ENCODE measurements at regions not wholly inside any gene's neighbourhood (a gene's known extent, or its start where the extent isn't known, plus 50 kb on each side); places are given as distances from the start of the nearest gene placed in this dataset.

DNA sequence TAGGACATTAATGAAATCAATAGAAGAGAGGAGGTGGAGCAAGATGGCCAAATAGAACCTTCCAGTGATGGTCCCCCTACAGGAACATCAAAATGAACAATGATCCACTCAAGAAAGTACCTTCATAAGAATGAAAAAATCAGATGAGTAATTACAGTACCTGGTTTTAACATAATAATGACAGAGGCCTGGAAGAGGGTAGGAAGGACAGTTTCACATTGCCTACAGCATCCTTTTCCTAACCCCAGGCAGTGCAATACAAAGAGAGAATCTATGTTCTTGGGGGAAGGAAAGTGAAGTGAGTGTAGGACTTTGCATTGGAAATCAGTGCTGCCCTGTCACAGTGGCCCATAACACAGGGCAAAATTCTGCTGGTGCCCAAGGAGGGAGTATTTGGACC, 81.2 kb upstream of the SPTLC1 start:
- Mint-ChIP-seq H3K4me3 (no peak overlapping the region), H3K36me3 (ENCODE audit: low read depth) (peaks cover 2% of the 10 kb centered on the region), H3K4me1 (ENCODE audit: low read depth) (no peaks in the 10 kb centered on the region), H3K27me3 (ENCODE audit: insufficient read depth) (peaks cover 4% of the 10 kb centered on the region), H3K9me3 (peaks cover 9% of the 10 kb centered on the region), H3K27ac (no peak overlapping the region)
- no peak for DNase-seq (ENCODE audit: low spot score)
- intact Hi-C loops (cut with micrococcal nuclease) = no loop called here

DNA sequence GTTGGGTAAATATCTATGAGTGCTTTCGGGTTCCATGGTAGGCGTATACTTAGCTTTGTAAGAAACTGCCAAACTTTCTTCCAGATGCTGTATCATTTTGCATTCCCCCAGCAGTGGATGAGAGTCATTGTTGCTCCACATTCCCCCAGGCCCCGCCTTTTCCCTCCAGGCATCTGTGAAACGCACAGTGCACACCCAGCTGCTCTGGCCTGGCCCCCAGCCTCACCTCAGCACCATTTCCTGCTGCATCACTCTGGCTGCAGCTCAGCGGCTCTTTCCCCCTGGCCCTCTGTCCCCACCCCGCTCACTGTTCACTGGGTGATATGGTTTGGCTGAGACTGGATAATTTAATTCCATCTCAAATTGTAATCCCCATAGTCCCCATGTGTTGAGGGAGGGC, 76.6 kb upstream of the SPTLC1 start:
- intact Hi-C loops (cut with micrococcal nuclease) = no loop called here
- no peak overlapping the region for H3K4me3 Mint-ChIP-seq
- no peaks in the 10 kb centered on the region for H3K27me3 Mint-ChIP-seq (ENCODE audit: insufficient read depth)
- DNase-seq (ENCODE audit: low spot score) = no peak
- H3K27ac Mint-ChIP-seq = no peak overlapping the region
- no peaks in the 10 kb centered on the region for H3K9me3 Mint-ChIP-seq
- H3K36me3 Mint-ChIP-seq (ENCODE audit: low read depth) = no peaks in the 10 kb centered on the region
- H3K4me1 Mint-ChIP-seq (ENCODE audit: low read depth) = no peaks in the 10 kb centered on the region

GRCh38 chr9:92190536-92190790, 75.2 kb upstream of the SPTLC1 start:
- Mint-ChIP-seq H3K27me3 (ENCODE audit: insufficient read depth) (peaks cover 1% of the 10 kb centered on the region), H3K4me3 (no peak overlapping the region), H3K36me3 (ENCODE audit: low read depth) (no peaks in the 10 kb centered on the region), H3K9me3 (no peaks in the 10 kb centered on the region), H3K4me1 (ENCODE audit: low read depth) (no peaks in the 10 kb centered on the region), H3K27ac (no peak overlapping the region)
- intact Hi-C loops (cut with micrococcal nuclease) = no loop called here
- no peak for DNase-seq (ENCODE audit: low spot score)

DNA sequence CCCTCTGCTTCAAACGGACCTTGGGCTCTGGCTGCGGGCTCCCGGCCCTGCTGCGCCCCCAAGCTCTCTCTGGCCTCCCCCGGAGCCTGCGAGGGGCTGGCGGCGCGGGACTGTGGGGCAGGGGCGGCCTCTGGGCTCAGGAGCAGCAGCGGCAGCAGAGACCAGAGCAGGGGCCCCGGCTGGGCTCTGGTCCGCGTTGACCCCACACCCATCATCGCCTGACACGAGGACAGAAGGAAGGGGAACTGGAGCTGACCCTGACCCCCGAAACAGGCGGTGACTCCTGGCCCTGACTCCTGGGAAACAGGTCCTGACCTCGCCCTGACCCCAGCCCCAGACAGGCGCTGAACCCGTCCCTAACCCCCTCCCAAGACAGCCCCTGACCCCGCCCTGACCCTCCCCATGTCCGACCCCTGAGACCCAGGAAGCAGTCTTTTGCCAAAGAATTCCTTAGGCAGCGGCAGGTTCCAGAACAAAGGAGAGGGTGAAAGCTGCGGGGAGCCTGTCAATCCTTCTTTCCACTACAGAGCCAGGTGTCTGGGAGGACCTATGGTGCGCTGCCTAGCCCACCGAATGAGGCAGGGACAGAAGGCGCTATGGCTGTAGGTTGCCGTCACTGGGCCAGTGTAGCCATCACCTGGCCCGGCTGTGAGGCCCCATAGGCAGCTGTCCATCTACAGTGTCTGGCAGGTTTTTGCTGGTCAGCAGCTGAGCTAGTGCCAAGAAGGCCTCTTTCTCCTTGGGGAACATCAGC, 74.7 kb upstream of the SPTLC1 start:
- Mint-ChIP-seq H3K27ac (no peak overlapping the region), H3K27me3 (ENCODE audit: insufficient read depth) (peaks cover 3% of the 10 kb centered on the region), H3K4me3 (no peak overlapping the region), H3K36me3 (ENCODE audit: low read depth) (no peaks in the 10 kb centered on the region), H3K4me1 (ENCODE audit: low read depth) (no peaks in the 10 kb centered on the region), H3K9me3 (no peaks in the 10 kb centered on the region)
- DNase-seq (ENCODE audit: low spot score) = no peak
- intact Hi-C loops (cut with micrococcal nuclease) = no loop called here

DNA sequence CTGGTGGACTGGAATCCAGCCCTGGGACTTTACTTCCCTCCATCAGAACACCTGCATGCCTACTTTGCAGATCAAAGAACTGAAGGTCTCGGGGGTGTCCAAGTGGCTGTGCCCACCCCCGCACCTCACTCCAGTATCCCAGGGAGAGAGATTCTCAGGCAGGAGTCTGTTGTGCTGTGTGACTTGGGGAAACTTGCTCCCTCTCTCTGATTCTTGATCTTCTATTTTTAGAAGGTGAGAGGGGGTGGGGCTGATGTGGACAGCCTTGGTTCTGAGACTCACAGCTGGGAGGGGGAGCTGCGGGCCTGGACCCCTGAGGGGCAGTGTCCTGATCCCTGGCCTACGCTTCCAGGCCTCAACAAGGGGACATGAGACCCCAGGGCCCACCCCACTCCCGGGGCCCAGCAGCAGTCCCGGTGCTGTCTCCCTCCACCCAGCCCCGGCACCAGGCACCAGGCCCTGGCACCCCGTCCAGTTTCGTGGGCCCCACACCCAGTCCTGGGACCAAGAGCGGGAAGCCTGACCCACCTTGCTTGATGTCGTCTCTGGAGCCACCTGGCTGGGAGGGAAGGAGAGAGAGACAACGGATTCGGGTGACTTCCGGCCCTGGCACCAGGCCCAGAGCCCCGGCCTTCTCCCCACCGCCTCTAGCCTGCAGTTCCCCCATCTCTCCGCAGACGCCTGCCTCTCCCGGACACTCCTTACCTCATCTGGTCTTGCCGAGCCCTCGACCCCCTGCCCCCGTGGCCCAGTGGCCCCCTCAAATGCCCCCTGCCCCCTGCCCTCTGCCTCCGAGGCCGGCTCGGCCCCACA, 74.0 kb upstream of the SPTLC1 start:
- H3K36me3 Mint-ChIP-seq (ENCODE audit: low read depth) = no peaks in the 10 kb centered on the region
- H3K4me3 Mint-ChIP-seq = no peak overlapping the region
- intact Hi-C loops (cut with micrococcal nuclease) = no loop called here
- DNase-seq (ENCODE audit: low spot score) = no peak
- H3K27me3 Mint-ChIP-seq (ENCODE audit: insufficient read depth) = peaks cover 3% of the 10 kb centered on the region
- H3K4me1 Mint-ChIP-seq (ENCODE audit: low read depth) = no peaks in the 10 kb centered on the region
- H3K27ac Mint-ChIP-seq = no peak overlapping the region
- H3K9me3 Mint-ChIP-seq = no peaks in the 10 kb centered on the region

DNA sequence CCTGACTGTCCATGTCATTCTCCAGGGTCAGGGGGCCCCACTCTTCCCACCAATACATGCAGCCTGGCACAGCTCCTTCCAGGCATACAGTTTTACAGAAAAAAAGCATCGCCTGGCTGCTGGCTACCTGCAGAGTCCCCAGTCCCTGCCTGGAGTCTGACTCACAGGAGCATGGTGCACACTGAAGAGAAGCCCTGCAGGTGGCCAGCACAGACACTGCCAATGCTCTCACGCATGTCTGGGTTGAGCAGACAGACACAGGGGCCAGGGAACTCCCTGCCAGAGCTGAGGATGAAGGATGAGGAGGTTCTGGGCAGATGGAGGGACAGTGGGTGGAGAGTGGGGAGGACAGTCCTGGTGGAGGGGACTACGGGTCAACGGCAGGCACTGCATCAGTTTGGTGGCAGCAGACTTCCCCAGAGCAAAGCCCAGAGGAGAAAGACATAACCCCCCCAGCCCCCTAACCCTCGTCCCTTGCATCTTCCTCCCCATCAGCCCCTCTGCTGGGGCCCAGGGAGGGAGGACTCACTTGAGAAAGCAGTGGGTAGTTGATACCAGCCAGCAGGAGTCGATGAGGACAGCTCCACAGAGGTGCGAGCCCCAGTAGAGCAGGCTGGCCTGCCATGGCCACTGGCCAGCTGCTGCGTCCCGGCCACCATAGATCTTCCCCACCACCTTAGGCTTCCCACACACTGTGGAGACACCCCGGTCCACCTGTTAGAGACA, 72.9 kb upstream of the SPTLC1 start:
- H3K9me3 Mint-ChIP-seq = no peaks in the 10 kb centered on the region
- H3K27me3 Mint-ChIP-seq (ENCODE audit: insufficient read depth) = peaks cover 3% of the 10 kb centered on the region
- H3K4me1 Mint-ChIP-seq (ENCODE audit: low read depth) = no peaks in the 10 kb centered on the region
- H3K36me3 Mint-ChIP-seq (ENCODE audit: low read depth) = no peaks in the 10 kb centered on the region
- H3K4me3 Mint-ChIP-seq = no peak overlapping the region
- intact Hi-C loops (cut with micrococcal nuclease) = no loop called here
- DNase-seq (ENCODE audit: low spot score) = no peak
- no peak overlapping the region for H3K27ac Mint-ChIP-seq

GRCh38 chr9:92187390-92187789, 72.2 kb upstream of the SPTLC1 start:
- H3K4me1 Mint-ChIP-seq (ENCODE audit: low read depth) = no peaks in the 10 kb centered on the region
- H3K27ac Mint-ChIP-seq = no peak overlapping the region
- no peak overlapping the region for H3K4me3 Mint-ChIP-seq
- no peaks in the 10 kb centered on the region for H3K9me3 Mint-ChIP-seq
- intact Hi-C loops (cut with micrococcal nuclease) = no loop called here
- no peak for DNase-seq (ENCODE audit: low spot score)
- H3K27me3 Mint-ChIP-seq (ENCODE audit: insufficient read depth) = peaks cover 3% of the 10 kb centered on the region
- no peaks in the 10 kb centered on the region for H3K36me3 Mint-ChIP-seq (ENCODE audit: low read depth)

DNA sequence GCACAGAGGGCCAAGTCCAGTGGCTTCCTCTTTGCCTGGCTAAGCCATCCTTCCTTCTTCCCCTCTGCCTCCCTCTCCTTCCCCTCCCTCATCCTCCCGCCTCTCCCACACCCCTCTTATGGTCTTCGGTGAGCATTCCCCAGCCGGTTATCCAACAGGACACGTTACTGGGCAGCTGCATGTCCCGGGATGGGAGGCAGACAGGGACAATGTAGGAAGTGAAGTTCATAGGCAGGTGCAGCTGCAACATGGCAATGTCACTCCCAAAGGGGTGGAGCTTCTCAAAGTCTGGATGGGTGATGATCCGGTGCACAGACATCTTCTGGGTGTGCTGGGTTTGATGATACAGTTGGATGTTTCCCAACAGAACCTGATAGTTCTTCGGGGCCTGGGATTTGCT, 71.4 kb upstream of the SPTLC1 start:
- no peak overlapping the region for H3K4me3 Mint-ChIP-seq
- no peaks in the 10 kb centered on the region for H3K9me3 Mint-ChIP-seq
- no peaks in the 10 kb centered on the region for H3K36me3 Mint-ChIP-seq (ENCODE audit: low read depth)
- no peaks in the 10 kb centered on the region for H3K4me1 Mint-ChIP-seq (ENCODE audit: low read depth)
- intact Hi-C loops (cut with micrococcal nuclease) = no loop called here
- no peak for DNase-seq (ENCODE audit: low spot score)
- no peak overlapping the region for H3K27ac Mint-ChIP-seq
- H3K27me3 Mint-ChIP-seq (ENCODE audit: insufficient read depth) = peaks cover 3% of the 10 kb centered on the region

DNA sequence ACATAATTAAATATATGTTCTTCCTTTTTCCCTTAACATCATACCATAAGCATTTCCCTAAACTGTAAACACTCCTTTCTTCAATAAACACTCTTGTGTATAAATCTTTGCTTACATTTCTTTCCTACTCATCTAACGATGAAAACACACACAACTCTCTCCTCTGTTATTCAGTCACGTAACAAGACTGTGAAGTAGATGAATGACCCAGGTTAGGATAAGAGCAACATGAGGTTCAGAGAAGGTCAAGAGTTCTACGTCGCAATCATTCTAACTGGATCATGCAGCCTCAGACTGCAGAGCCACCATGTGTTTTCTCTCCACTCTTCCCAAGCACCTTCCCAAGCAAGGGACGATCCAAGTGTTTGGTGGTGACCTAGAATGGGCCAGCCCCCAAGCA, 70.5 kb upstream of the SPTLC1 start:
- no peaks in the 10 kb centered on the region for H3K36me3 Mint-ChIP-seq (ENCODE audit: low read depth)
- H3K4me1 Mint-ChIP-seq (ENCODE audit: low read depth) = no peaks in the 10 kb centered on the region
- intact Hi-C loops (cut with micrococcal nuclease) = no loop called here
- no peak overlapping the region for H3K27ac Mint-ChIP-seq
- no peaks in the 10 kb centered on the region for H3K9me3 Mint-ChIP-seq
- DNase-seq (ENCODE audit: low spot score) = no peak
- H3K27me3 Mint-ChIP-seq (ENCODE audit: insufficient read depth) = peaks cover 5% of the 10 kb centered on the region
- no peak overlapping the region for H3K4me3 Mint-ChIP-seq

DNA sequence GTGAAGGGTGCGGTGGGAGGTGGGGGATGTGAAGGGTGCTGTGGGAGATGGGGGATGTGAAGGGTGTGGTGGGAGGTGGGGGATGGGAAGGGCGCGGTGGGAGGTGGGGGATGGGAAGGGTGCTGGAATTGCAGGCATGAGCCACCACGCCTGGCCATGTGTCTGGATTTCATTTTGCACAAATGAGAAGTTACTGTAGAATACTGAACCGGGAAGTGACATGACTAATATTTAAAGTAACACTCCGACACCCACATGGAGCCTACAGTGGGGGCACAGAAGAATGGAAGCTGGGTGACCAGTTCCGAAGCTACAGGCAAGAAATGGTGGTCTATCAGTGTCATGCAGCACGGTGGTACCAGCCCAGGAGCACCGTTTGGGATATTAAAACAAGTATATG, 69.9 kb upstream of the SPTLC1 start:
- no peaks in the 10 kb centered on the region for H3K4me1 Mint-ChIP-seq (ENCODE audit: low read depth)
- H3K4me3 Mint-ChIP-seq = no peak overlapping the region
- intact Hi-C loops (cut with micrococcal nuclease) = no loop called here
- DNase-seq (ENCODE audit: low spot score) = no peak
- H3K9me3 Mint-ChIP-seq = no peaks in the 10 kb centered on the region
- H3K36me3 Mint-ChIP-seq (ENCODE audit: low read depth) = no peaks in the 10 kb centered on the region
- H3K27ac Mint-ChIP-seq = no peak overlapping the region
- peaks cover 5% of the 10 kb centered on the region for H3K27me3 Mint-ChIP-seq (ENCODE audit: insufficient read depth)

- peaks cover 5% of the 10 kb centered on the region for H3K27me3 Mint-ChIP-seq (ENCODE audit: insufficient read depth)
- no peaks in the 10 kb centered on the region for H3K9me3 Mint-ChIP-seq
- DNase-seq (ENCODE audit: low spot score) = no peak
- intact Hi-C loops (cut with micrococcal nuclease) = no loop called here
- H3K4me3 Mint-ChIP-seq = no peak overlapping the region
- H3K27ac Mint-ChIP-seq = no peak overlapping the region
- no peaks in the 10 kb centered on the region for H3K4me1 Mint-ChIP-seq (ENCODE audit: low read depth)
- no peaks in the 10 kb centered on the region for H3K36me3 Mint-ChIP-seq (ENCODE audit: low read depth)
Measured at GRCh38 chr9:92184041-92184564, 68.9 kb upstream of the SPTLC1 start.

GRCh38 chr9:92183449-92183848, 68.2 kb upstream of the SPTLC1 start:
- H3K27me3 Mint-ChIP-seq (ENCODE audit: insufficient read depth) = peaks cover 5% of the 10 kb centered on the region
- no peaks in the 10 kb centered on the region for H3K36me3 Mint-ChIP-seq (ENCODE audit: low read depth)
- no peaks in the 10 kb centered on the region for H3K4me1 Mint-ChIP-seq (ENCODE audit: low read depth)
- H3K4me3 Mint-ChIP-seq = no peak overlapping the region
- intact Hi-C loops (cut with micrococcal nuclease) = no loop called here
- H3K27ac Mint-ChIP-seq = no peak overlapping the region
- DNase-seq (ENCODE audit: low spot score) = no peak
- no peaks in the 10 kb centered on the region for H3K9me3 Mint-ChIP-seq

- Mint-ChIP-seq H3K27me3 (ENCODE audit: insufficient read depth) (peaks cover 3% of the 10 kb centered on the region), H3K36me3 (ENCODE audit: low read depth) (no peaks in the 10 kb centered on the region), H3K27ac (no peak overlapping the region), H3K4me3 (no peak overlapping the region), H3K9me3 (no peaks in the 10 kb centered on the region), H3K4me1 (ENCODE audit: low read depth) (no peaks in the 10 kb centered on the region)
- intact Hi-C loops (cut with micrococcal nuclease) = no loop called here
- no peak for DNase-seq (ENCODE audit: low spot score)
Measured at GRCh38 chr9:92181296-92181695, 66.1 kb upstream of the SPTLC1 start.

Measured in activated T-helper 1 cell treated with anti-CD3 and anti-CD28 coated beads, Interleukin-12 subunit alpha, Interleukin-12 subunit beta, Interleukin-2, Interleukin-4 antibody, amounts not matched to agents 30 ng/mL and 10 ng/mL and 1 ng/mL, durations not matched to agents 14 hours and 24 hours and 36 hours (primary cell).